GM12873 (cell line): ENCODE measurements at regions not wholly inside any gene's neighbourhood (a gene's known extent, or its start where the extent isn't known, plus 50 kb on each side); places are given as distances from the start of the nearest gene placed in this dataset.

Experiments used
- TF ChIP-seq, protein P1 (sequence below): IDR thresholded peaks from 2 replicates; pipeline ENCODE4 v1.5.1; 2012; ENCODE audit warnings: low read depth, mild to moderate bottlenecking, moderate library complexity, low read length, control low read depth; ENCODE audit not compliant: insufficient read depth; ENCODE audit errors: missing control alignments

DNA sequence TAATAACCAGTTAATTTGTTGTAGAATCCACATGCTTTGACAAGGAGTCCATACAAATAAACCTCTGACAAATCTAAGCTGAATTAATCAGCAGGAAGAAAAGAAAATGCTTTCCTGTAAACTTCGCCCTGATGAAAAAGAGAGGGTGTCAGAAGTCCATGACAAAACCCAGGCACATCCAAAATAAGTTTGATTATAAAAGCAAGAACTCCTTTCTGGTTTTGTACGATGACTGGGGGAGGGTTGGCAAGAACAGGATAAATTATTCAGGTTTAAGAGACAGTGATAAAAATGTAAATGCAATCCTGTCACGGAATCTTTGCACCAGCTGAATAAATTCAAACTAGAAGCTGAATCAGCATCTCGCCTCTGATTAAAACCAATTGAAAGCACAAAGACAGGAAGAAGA is 469.2 kb upstream of the TNP1 start:
- TF ChIP-seq, protein P1, sequence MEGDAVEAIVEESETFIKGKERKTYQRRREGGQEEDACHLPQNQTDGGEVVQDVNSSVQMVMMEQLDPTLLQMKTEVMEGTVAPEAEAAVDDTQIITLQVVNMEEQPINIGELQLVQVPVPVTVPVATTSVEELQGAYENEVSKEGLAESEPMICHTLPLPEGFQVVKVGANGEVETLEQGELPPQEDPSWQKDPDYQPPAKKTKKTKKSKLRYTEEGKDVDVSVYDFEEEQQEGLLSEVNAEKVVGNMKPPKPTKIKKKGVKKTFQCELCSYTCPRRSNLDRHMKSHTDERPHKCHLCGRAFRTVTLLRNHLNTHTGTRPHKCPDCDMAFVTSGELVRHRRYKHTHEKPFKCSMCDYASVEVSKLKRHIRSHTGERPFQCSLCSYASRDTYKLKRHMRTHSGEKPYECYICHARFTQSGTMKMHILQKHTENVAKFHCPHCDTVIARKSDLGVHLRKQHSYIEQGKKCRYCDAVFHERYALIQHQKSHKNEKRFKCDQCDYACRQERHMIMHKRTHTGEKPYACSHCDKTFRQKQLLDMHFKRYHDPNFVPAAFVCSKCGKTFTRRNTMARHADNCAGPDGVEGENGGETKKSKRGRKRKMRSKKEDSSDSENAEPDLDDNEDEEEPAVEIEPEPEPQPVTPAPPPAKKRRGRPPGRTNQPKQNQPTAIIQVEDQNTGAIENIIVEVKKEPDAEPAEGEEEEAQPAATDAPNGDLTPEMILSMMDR = no peak

- TF ChIP-seq, protein P1 = no peak
Measured at GRCh38 chr2:217328622-217328978, 468.7 kb upstream of the TNP1 start.

- TF ChIP-seq, protein P1 = no peak
Measured at GRCh38 chr2:217327953-217328621, 468.2 kb upstream of the TNP1 start.

DNA sequence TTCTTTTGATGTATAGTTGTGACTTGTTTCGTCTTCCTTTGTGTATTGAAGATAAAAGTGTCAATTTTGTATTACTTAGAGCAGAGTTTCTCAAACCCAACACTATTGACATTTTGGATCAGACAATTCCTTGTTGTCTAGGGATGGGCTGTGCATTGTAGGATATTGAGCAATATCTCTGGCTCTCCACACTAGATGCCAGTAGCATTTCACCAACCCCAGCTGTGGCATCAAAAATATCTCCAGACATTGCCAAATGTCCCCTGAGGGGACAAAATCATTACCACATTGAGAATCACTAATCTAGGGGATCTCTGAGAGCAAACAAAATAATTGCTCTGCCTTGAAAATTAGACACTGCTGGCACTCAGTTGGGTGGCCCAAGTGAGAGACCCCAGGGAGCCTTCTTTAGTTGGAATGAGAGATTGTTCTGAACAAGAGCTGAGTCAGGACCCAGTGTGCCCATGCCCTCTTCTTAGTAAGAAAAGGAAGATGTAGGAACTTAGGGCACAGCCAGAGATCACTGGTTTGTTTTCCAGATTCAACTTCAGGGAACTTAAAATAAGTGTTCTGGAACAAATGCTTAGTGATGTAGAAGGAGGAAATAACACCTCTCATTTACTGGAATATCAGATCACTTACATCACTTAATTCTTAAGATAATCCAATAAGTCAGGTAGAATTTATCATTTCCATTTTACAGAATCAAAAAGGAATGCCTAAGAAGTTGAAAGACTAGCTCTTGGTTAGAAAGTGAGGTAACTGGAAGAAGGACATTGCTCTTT is 466.6 kb upstream of the TNP1 start:
- TF ChIP-seq, protein P1 = no peak

DNA sequence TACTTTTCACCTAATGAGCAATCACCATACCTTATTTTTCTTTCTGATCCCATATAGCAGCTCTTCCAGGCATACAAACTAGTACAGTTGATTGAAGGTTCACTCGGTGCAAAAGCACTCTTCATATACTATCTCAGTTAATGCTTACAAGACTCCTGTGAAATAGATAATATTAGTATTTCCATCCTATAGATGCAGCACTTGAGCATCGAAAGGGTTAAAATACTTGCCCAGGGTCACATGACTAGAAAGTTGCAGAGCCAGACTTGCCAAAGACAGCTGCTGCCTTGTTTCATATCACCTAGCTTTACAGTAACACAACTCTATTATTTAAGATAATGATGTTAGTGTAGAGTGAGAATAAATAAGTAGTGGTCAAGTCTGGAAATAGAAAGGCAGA is 466.0 kb upstream of the TNP1 start:
- TF ChIP-seq, protein P1 = no peak

GRCh38 chr2:217325251-217325650 is 465.4 kb upstream of the TNP1 start:
- TF ChIP-seq, protein P1 = no peak

- TF ChIP-seq, protein P1 = no peak
Measured at GRCh38 chr2:217316743-217317142, 456.9 kb upstream of the TNP1 start.
